GM19193 (cell line): ENCODE measurements at regions not wholly inside any gene's neighbourhood (a gene's known extent, or its start where the extent isn't known, plus 50 kb on each side); places are given as distances from the start of the nearest gene placed in this dataset.

Experiments
- POLR2A ChIP-seq: IDR thresholded peaks from 4 replicates; pipeline ENCODE4 v1.6.1; 2011; ENCODE audit not compliant: insufficient read depth, insufficient read length; ENCODE audit errors: extremely low read depth

DNA sequence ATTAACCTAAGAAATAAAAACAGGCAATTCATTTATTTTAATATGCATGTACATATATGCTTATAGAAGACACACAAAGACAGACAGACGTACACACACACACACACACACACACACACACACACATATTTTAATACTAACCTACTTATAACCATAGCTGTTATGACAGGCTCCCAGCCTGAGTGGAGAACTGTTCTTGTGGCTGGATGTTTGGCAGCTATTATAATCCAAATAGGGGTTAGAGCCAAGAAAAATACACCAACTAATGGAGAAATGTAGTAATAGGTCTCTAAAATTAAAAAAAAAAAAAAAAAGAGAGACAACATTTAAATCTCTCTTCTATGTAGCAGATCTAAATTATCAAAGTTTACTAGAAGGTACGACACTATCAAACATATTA is 91.8 kb downstream of the SLC41A2 start:
- TF ChIP-seq POLR2A, result no peak

DNA sequence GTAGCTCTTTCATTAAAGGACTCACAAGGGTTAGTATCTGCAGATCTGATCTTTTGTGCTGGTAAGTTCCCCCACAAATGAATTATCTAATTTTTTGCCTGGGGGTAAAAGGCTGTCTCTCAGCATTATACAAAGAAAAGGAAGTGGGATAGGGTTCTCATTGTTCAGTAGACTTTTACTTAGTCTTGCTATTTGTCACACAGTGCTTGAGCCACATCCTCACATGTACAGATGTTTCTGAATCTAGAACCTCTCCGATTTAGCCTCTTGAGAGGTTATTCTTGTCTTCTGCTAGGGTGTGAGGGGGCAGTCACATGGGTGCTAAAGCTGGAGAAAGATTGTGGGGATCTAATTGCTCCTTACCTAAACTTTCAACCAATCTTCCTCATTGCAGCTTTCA is 93.0 kb downstream of the SLC41A2 start:
- no peak for TF ChIP-seq POLR2A

DNA sequence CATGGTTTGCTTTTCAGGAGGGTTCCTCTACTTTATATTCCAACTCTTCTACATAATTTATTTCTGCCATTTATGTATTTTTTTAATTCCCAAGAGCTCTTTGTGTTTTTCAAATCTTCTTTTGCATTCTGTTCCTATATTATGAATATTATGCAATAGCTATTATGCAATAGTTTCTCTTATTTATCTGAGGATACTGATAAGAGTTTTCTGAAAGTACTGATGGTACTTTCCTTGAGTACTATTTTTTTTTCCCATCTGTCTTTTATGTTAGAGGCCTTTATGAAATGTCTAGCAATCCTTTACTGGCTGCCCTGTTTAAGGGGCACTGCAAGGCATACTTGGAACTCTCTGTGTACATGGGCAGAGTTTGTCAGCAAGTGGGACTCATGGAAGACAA is 93.4 kb downstream of the SLC41A2 start:
- TF ChIP-seq POLR2A, result no peak

DNA sequence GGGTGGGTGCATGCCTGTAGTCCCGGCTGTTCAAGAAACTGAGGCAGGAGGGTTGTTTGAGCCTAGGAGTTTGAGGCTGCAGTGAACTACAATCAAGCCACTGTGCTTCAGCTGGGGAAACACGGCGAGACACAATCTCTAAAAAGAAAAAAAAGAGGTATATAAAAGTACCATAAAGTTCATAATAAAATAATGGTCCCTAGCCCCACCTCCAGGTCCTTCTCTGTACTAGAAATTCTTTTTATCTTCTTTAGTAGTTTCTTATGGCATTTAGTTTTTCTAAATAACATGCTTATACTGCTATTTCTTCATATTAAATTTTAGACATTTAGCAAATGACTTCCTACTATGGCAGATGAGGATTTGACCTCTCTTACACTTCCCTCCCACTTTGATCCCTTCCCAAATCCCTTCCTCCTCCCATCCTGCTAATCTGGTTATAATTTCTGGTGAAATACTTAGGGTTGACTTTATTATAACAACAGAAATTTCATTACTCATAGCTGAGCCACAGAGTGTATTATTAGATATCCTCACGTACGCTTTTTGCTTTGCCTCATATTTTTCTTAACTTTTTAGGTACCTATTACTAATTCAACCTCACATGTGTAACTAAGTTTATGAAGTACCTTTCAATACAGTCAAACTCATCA is 94.7 kb downstream of the SLC41A2 start:
- TF ChIP-seq POLR2A, result no peak

DNA sequence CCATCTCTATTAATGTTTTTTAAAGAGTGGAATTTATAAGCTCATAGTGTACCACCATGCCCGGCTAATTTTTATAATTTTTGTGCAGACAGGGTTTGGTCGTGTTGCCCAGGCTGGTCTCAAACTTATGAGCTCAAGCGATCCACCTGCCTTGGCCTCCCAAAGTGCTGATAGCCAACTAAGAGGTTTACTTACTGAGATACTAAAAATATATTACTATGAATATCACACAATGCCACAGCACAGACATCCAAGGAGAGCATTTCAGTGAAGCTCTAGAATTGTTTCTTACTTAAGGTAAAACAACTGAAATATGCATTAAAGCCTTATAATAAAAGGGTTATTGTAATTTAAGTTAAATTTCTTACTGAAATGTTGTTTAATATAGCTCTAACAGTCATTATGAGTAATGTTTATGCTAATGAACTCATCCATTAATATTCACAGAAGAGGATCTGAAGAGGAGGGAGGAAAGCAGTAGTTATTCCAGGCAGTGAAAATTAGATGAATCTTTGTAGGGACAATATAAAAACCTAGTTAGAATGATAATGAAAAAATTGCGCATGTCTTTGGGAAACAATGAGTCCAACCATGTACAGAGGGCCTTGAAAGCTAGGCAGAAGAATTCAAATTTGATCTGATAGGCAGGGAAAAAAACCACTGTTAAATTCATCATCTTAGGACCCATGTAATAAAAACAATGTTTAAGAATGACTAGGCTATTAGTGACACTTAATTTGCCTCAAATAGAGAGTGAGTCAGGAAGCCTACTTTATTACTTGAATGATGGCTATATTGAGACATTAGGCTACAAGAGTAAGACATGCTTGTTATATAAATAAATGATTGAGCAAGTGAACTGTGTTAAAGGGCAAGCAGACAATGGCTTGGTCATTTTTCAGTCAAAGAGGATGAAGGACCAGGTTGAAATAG is 99.2 kb downstream of the SLC41A2 start:
- TF ChIP-seq POLR2A, result no peak

DNA sequence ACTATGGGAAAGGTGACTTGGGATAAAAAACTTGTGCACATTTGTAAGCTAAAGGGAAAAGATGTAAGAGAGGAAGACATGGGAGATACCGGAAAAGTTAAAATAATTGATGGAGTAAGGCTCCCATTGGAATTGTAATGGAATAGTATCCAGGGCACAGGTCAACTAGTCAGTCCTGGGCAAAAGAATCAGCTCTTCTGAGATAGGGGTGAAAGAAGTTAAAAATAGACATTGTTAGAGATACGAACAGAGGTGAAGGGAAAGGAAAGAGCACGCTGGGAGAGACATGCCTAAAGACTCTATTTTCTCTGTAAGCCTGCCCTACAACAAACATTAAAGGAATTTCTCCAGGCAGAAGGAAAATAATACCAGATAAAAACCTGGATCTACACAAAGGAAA is 101.6 kb downstream of the SLC41A2 start:
- no peak for TF ChIP-seq POLR2A

DNA sequence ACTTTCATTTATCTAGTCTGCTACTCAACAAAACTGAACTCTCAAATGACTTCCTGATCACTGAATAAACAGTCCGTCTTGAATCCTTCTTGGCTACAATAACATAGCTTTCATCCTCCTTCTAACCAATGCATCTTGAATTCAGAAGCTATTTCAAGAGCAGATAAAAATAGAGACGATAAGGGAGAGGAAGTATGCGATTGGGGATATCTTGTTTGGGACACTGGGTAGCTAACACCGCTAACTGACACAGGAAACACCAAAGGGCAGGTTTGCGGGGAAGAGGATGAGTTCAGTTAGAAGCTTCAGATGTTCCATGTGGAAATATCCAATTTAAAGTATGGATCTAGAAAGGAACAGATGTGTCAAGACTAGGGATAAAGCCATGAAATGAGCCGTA is 102.5 kb downstream of the SLC41A2 start:
- TF ChIP-seq POLR2A, result no peak

DNA sequence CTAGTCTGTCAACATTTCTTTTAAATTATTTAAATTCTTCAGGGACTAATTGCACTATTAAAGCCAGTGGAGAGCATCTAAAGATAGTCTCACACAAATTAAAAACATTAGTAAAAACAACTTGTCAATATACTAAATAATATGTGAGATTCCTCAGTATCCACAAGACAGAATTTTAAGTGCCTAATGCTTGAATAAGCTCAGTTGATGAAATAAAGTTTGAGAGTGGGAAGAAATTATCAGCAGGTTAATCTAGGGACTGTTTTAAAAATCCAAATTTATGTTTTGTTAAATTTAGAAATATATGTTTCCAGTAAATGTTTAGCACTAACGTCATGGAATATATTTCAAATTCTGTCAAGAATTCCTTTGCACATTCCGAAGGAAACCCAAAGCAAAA is 105.2 kb downstream of the SLC41A2 start:
- no peak for TF ChIP-seq POLR2A

DNA sequence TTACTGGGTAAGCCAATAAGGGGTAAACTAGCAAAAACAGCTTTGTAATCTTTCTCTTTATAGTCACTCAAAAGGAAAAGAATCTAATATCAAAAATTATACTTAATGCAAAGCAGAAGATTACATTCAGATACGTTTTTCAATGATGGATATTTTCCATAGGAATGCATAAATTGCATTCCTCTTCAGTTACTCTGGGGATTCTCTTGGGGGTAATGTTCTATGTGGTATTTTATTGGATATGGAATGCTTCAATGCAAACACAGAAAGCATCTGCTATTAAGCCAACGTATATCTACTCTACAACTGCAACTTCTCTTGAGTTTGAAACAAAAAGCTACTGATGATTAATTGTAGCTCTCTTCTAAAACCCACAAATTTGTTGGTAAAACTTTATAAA is 106.0 kb downstream of the SLC41A2 start:
- no peak for TF ChIP-seq POLR2A

DNA sequence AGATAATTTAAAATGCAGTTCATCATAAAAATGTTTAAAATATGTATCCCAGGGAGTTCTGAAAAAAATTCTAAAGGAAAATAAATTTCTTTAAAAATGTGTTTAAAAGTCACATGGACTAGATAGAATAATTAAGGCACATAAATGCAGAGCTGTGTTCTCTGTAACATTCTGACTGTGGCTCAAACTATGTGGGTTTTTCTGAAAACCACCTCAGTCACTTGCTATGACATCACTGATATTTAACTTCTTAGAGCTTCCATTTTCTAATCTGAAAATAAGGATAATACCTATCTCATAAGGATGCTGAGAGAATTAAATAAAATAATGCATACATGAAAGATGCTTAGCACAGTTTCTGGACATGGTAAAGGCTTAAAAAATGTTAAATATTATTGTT is 107.3 kb downstream of the SLC41A2 start:
- TF ChIP-seq POLR2A, result no peak

DNA sequence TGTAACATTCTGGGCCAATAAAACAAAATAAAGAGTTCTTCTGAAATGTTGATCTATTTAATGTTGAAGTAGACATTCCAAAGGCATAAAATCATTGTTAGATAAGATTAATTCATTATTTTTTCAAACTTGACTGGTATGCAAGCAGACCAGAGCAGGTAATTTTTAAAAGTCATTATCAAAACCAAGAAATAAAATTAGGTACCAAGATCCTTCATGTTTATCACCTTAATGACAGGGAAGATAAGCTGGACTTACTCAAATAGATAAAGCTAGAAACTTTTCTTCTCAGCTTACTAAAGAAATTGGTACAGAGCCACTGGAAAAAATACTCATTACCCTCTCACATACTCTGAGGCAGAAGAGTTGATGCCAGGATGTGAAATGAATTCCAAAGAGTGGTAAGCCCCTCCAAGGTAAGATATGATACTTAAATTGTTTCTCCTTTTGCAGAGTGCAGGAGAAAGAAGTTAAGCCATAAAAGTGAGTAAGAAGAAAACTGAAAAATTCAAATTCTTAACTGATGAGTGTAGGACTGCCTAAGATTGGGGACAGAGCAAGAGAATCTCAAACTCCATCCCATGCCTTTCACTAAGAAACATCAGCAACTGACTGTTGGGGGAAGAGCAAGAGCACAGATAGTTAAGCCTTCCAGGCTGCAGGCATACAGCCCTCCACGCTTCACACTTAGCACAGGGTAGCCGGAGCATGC is 111.9 kb downstream of the SLC41A2 start:
- TF ChIP-seq POLR2A, result no peak

DNA sequence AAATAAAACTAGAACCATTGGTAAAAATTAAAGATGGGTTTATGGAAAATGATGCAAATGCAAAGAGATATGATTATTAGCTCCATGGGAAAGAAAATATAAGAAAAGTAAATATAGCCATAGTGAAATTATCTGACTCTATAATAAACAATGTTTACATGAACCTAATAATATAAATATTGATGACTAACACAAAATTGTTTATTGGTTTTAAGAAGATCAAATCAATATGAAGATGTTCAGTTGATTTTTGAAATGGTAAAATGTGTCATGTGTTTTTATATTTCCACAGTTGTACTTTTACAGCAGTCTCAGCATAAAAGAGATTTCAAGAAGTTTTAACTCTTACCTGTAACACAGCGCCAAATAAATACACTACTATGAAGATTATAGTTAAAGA is 114.0 kb downstream of the SLC41A2 start:
- no peak for TF ChIP-seq POLR2A

DNA sequence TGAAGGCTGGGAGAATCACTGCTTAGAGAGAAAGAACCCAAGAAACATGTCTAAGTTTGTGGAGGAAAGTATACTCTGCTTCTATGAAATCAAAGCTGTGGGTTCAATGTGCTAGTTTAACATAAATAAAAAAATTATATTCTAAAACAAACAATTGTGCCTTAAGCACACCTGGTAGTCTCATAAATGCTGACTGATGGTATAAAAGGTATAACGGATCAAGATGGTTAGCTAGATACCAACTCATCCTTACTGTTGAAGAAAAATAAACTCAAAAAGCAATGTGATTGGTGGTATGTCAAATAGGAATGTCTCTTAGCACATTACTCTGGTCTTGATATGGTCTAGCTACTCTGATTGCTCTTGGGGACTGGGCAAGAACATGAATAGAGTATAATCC is 117.8 kb downstream of the SLC41A2 start:
- no peak for TF ChIP-seq POLR2A

DNA sequence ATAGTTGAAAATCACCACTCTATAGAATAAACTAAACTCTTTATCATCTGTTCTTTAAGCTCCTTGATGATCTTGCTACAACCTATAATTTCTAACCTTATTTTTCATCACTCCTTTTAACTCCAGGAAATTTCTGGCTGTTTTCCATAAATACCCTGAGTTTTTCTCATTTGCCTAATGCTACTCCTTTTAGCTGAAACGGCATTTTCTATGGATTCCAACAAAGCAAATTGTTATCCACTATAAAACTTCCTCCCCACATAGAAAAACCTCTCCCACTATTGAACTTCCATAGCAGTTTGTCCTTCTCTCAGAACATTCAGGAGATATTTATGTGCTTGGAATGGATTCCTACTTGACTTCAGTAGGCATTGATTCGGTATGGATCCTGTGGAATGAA is 122.8 kb downstream of the SLC41A2 start:
- no peak for TF ChIP-seq POLR2A

DNA sequence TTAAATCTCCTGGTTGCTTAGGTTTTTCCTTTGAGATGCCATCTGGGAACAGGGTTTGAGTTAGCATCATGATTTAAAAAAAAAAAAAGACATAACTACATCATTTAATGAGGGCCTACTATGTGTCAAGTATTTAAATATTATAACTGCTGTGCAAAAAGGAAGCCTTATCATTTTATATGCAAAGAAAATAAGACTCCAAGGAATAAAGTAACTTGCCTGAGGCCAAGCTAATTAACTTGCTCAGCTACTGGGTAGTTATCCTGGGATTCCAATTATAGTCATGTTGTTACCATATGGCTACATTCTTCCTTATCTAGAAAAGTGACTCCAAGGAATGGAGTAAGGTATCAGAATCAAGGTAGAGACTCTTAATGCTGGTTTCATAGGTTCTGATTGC is 123.5 kb downstream of the SLC41A2 start:
- TF ChIP-seq POLR2A, result no peak

DNA sequence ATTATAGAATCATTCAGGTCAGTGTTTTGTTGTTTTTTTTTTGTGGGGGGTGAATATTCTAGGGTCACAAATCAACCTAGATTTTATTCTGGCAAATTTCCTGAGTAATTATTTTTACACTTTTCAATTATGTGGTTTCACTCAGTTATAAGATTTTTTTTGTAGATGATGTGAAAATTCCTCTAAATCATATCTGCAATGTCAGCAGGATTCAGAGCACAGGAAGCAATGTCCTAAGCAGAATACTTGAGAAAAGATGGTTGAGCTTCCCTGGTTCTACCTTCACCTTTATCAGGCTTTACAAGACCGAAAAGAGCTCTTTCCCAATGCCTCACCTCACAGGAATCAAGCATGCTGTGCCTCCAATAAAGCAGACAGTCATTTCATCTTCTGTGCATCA is 124.3 kb downstream of the SLC41A2 start:
- TF ChIP-seq POLR2A, result no peak

DNA sequence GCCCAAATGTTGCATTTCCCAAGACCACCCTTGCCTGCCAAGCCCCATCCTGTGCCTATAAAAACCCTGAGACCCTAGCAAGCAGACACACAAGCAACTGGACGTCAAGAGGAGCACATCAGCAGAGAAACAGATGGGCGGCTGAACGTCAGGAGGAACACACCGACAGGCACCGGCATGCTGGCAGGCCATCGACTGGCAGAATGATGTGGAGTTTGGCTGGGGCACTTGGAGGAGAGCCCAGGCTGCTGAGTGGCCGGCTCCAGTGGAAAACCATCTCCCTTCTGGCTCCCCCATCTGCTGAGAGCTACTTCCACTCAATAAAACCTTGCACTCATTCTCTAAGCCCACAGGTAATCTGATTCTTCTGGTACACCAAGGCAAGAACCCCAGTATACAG is 130.1 kb downstream of the SLC41A2 start:
- no peak for TF ChIP-seq POLR2A

DNA sequence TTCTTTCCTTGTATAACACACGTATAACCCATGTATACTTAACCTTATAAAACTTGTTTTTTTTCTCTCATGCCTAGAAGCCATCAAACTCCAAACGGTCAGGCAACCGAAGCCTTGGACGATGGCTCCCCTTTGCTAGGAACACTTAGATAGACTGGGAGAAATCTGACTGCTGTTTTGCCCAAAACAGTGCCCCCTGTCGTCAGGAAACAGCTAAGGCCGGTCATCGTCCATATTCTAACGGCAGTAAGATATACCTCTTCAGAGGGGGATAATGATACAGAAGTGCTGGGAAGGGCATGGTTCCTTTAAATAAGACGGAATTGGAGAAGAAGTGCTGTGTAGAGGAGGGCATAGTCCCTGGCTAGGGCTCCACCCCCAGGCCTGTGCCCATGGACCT is 130.5 kb downstream of the SLC41A2 start:
- no peak for TF ChIP-seq POLR2A
